DND-41 (cell line): ENCODE measurements at regions not wholly inside any gene's neighbourhood (a gene's known extent, or its start where the extent isn't known, plus 50 kb on each side); places are given as distances from the start of the nearest gene placed in this dataset.

Source experiments
- EZH2 ChIP-seq: IDR thresholded peaks from 3 replicates; pipeline ENCODE4 v1.6.1; 2012; ENCODE audit warnings: borderline replicate concordance, low read depth, mild to moderate bottlenecking, moderate library complexity, low read length, inconsistent platforms; ENCODE audit not compliant: severe bottlenecking
- TF ChIP-seq, protein P1 (sequence below): IDR thresholded peaks from 2 replicates; pipeline ENCODE4 v1.5.1; 2012; ENCODE audit warnings: borderline replicate concordance, low read length, moderate library complexity, mild to moderate bottlenecking; ENCODE audit not compliant: poor library complexity, severe bottlenecking; ENCODE audit errors: extremely low read depth

- TF ChIP-seq, protein P1, sequence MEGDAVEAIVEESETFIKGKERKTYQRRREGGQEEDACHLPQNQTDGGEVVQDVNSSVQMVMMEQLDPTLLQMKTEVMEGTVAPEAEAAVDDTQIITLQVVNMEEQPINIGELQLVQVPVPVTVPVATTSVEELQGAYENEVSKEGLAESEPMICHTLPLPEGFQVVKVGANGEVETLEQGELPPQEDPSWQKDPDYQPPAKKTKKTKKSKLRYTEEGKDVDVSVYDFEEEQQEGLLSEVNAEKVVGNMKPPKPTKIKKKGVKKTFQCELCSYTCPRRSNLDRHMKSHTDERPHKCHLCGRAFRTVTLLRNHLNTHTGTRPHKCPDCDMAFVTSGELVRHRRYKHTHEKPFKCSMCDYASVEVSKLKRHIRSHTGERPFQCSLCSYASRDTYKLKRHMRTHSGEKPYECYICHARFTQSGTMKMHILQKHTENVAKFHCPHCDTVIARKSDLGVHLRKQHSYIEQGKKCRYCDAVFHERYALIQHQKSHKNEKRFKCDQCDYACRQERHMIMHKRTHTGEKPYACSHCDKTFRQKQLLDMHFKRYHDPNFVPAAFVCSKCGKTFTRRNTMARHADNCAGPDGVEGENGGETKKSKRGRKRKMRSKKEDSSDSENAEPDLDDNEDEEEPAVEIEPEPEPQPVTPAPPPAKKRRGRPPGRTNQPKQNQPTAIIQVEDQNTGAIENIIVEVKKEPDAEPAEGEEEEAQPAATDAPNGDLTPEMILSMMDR, result no peak
- no peak for TF ChIP-seq EZH2
These were observed 175.2 kb upstream of the ARID1B start for GRCh38 chr6:156602066-156602385.
